ENCODE measurements at regions not wholly inside any gene's neighbourhood (a gene's known extent, or its start where the extent isn't known, plus 50 kb on each side); places are given as distances from the start of the nearest gene placed in this dataset.

GRCh38 chr2:173451118-173451517, 96.4 kb downstream of the CDCA7 start:
- Histone ChIP-seq H3K56ac (ENCODE audit: insufficient read length, low read depth, low read length) (no peak overlapping the region), H3K79me2 (ENCODE audit: insufficient read depth, low read length) (no peaks in the 10 kb centered on the region), H3T11ph (ENCODE audit: low read length) (no peak overlapping the region), H3K4ac (ENCODE audit: low read depth, low read length) (no peak overlapping the region), H3K4me2 (ENCODE audit: insufficient read depth, insufficient read length, low read length) (no peak overlapping the region), H3K23ac (ENCODE audit: insufficient read length, low read depth, low read length) (no peak overlapping the region), H2BK12ac (ENCODE audit: insufficient read length, low read depth, low read length) (no peak overlapping the region), H3K9me3 (ENCODE audit: control insufficient read depth, low read depth, low read length) (no peaks in the 10 kb centered on the region), H3K9ac (ENCODE audit: extremely low read depth, insufficient read length, low read length) (no peak overlapping the region), H3K14ac (ENCODE audit: insufficient read depth, low read length) (no peak overlapping the region), H2BK5ac (ENCODE audit: insufficient read length, low read length) (no peak overlapping the region), H2AFZ (ENCODE audit: low read length) (no peak overlapping the region), H2BK20ac (ENCODE audit: low read depth, low read length, poor library complexity, severe bottlenecking) (no peak overlapping the region), H3K27me3 (ENCODE audit: insufficient read depth, low read length) (no peaks in the 10 kb centered on the region), H4K5ac (ENCODE audit: insufficient read length, low read depth, low read length) (no peak overlapping the region), H2BK15ac (ENCODE audit: low read depth, low read length) (no peak overlapping the region), H4K91ac (ENCODE audit: insufficient read length, low read depth, low read length) (no peak overlapping the region), H4K8ac (replicated peaks; ENCODE audit: insufficient read length, low read depth, low read length) (no peak overlapping the region), H3K23me2 (ENCODE audit: insufficient read length, low read depth, low read length, poor library complexity, severe bottlenecking) (no peaks in the 10 kb centered on the region), H4K20me1 (ENCODE audit: control insufficient read depth, insufficient read depth, insufficient read length) (no peaks in the 10 kb centered on the region), H2BK120ac (ENCODE audit: low read depth, low read length, poor library complexity, severe bottlenecking) (no peak overlapping the region), H3K18ac (ENCODE audit: insufficient read length, low read depth, low read length) (no peak overlapping the region), H3K79me1 (ENCODE audit: insufficient read depth, low read depth, low read length, poor library complexity, severe bottlenecking) (no peaks in the 10 kb centered on the region), H3K4me1 (ENCODE audit: insufficient read depth, low read length) (no peaks in the 10 kb centered on the region), H2AK5ac (ENCODE audit: insufficient read length, low read length) (no peak overlapping the region), H3K27ac (ENCODE audit: insufficient read length, low read depth, low read length) (no peak overlapping the region)
- Mint-ChIP-seq H3K9me3 (no peaks in the 10 kb centered on the region), H3K27ac (no peak overlapping the region), H3K4me1 (peaks cover 18 to 33% of the 10 kb centered on the region in 2 experiments), H3K27me3 (ENCODE audit: low read depth) (peaks cover 15% of the 10 kb centered on the region), H3K4me3 (no peak overlapping the region), H3K36me3 (ENCODE audit: insufficient read depth in 1 of 3, low read depth in 3 of 3) (peaks cover 0 to 4% (median 0%) of the 10 kb centered on the region in 3 experiments; a peak in 1 of 7 replicates)
- no CpG with 5 or more reads among the region's 8 CpGs for WGBS (ENCODE audit: extremely low coverage, insufficient read length, low lambda C conversion rate)
- DNase-seq, result no peak
- TF ChIP-seq, protein P1, sequence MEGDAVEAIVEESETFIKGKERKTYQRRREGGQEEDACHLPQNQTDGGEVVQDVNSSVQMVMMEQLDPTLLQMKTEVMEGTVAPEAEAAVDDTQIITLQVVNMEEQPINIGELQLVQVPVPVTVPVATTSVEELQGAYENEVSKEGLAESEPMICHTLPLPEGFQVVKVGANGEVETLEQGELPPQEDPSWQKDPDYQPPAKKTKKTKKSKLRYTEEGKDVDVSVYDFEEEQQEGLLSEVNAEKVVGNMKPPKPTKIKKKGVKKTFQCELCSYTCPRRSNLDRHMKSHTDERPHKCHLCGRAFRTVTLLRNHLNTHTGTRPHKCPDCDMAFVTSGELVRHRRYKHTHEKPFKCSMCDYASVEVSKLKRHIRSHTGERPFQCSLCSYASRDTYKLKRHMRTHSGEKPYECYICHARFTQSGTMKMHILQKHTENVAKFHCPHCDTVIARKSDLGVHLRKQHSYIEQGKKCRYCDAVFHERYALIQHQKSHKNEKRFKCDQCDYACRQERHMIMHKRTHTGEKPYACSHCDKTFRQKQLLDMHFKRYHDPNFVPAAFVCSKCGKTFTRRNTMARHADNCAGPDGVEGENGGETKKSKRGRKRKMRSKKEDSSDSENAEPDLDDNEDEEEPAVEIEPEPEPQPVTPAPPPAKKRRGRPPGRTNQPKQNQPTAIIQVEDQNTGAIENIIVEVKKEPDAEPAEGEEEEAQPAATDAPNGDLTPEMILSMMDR (conservative IDR thresholded peaks at IDR 0.05), result no peak
